ENCODE measurements at regions not wholly inside any gene's neighbourhood (a gene's known extent, or its start where the extent isn't known, plus 50 kb on each side); places are given as distances from the start of the nearest gene placed in this dataset.

GRCh38 chr12:75881920-75882319 lies 149.7 kb downstream of the PHLDA1 start:
- ChIA-PET POLR2A (ENCODE audit: low non-redundant PET) (no interaction called here), CTCF (interaction anchor here (0.6 kb wide), 1 partner anchor 97 kb away, joined by 3 read pairs; no protein-coding TSS in a partner anchor)
- H3K27ac ChIP-seq = no peak overlapping the region
- DNase-seq (ENCODE audit: low spot score) = no peak
- no peak for TF ChIP-seq CTCF (conservative IDR thresholded peaks at IDR 0.05; ENCODE audit: low read depth)

GRCh38 chr12:75877763-75878621 lies 153.6 kb downstream of the PHLDA1 start:
- CTCF ChIA-PET = interaction anchor here (0.6 kb wide), 2 partner anchors 152 to 190 kb away, joined by 3 to 8 read pairs; no protein-coding TSS in a partner anchor
- POLR2A ChIA-PET (ENCODE audit: low non-redundant PET) = no interaction called here
- no peak for TF ChIP-seq CTCF (conservative IDR thresholded peaks at IDR 0.05; ENCODE audit: low read depth)
- no peak overlapping the region for H3K27ac ChIP-seq
- peak; percentile 22 for DNase-seq (ENCODE audit: low spot score)

- CTCF ChIA-PET = interaction anchor here (0.6 kb wide), 2 partner anchors 153 to 189 kb away, joined by 3 to 8 read pairs; no protein-coding TSS in a partner anchor
- no peak for TF ChIP-seq CTCF (conservative IDR thresholded peaks at IDR 0.05; ENCODE audit: low read depth)
- H3K27ac ChIP-seq = no peak overlapping the region
- DNase-seq (ENCODE audit: low spot score) = no peak
- POLR2A ChIA-PET (ENCODE audit: low non-redundant PET) = no interaction called here
Observed at GRCh38 chr12:75876832-75877762, 154.5 kb downstream of the PHLDA1 start.

GRCh38 chr12:75874441-75874840 lies 157.1 kb downstream of the PHLDA1 start:
- no peak for TF ChIP-seq CTCF (conservative IDR thresholded peaks at IDR 0.05; ENCODE audit: low read depth)
- ChIA-PET POLR2A (ENCODE audit: low non-redundant PET) (no interaction called here), CTCF (no interaction called here)
- H3K27ac ChIP-seq = no peak overlapping the region
- DNase-seq (ENCODE audit: low spot score) = no peak

- CTCF ChIA-PET = no interaction called here
- no peak for DNase-seq (ENCODE audit: low spot score)
- no peak overlapping the region for H3K27ac ChIP-seq
- POLR2A ChIA-PET (ENCODE audit: low non-redundant PET) = no interaction called here
- TF ChIP-seq CTCF (conservative IDR thresholded peaks at IDR 0.05; ENCODE audit: low read depth) = no peak
Observed at GRCh38 chr12:75872762-75873161, 158.8 kb downstream of the PHLDA1 start.

- POLR2A ChIA-PET (ENCODE audit: low non-redundant PET) = interaction anchor here (0.7 kb wide), 1 partner anchor 43 kb away, joined by 3 read pairs; no protein-coding TSS in a partner anchor
- DNase-seq (ENCODE audit: low spot score) = no peak
- H3K27ac ChIP-seq = no peak overlapping the region
- no peak for TF ChIP-seq CTCF (conservative IDR thresholded peaks at IDR 0.05; ENCODE audit: low read depth)
- CTCF ChIA-PET = no interaction called here
Observed at GRCh38 chr12:75870878-75871277, 160.7 kb downstream of the PHLDA1 start.

Data from RWPE1 (cell line).